ENCODE measurements at regions not wholly inside any gene's neighbourhood (a gene's known extent, or its start where the extent isn't known, plus 50 kb on each side); places are given as distances from the start of the nearest gene placed in this dataset.

DNA sequence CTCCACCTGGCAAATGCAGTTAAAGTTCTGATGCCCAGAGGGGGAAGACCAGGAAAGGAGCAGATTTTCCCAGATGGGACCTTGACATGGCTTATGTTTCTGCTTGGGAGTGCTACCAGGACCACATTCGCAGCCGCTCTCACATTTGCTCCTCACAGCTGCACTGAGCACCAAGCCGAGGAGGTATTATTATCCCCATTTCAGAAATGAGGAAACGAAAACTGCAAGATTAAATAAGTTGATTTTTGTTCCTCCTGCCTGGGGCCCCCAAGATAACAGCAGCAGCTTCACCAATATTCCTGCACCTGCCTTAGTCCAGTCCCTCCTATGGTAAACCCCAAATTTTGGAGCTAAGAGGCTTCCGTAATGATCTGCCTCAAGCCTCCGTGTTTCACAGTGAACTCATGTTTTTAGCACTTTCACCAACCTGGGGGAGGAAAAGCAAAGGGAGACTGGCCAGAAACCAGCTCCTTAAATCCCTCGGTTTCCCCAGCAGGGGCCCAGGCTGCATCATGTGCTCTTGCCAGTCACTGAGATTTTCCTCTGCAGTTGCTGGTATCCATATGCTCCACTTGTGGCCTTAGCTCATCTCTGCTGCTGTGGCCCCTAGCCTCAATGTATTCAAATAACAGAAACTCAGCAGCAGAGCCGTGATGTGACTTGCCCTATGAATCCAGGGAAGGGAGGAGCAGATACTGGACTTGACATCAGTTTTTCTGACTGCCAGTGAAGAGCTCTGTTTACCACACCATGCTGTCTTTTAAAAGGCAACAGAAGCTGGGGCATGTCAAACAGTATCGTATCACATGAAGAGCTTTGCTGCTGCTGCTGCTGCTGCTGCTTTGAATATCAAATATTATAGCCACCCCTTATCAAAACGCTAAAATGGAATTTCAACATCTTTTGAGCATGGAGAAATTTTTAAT lies 95.5 kb upstream of the KLHL13 start:
- POLR2A ChIA-PET = no interaction called here
- Histone ChIP-seq H3K9me3 (ENCODE audit: low read length) (no peaks in the 10 kb centered on the region), H3K27ac (ENCODE audit: extremely low read length, insufficient read depth, low read length) (no peak overlapping the region), H3K4me1 (ENCODE audit: insufficient read depth, low read length) (no peaks in the 10 kb centered on the region), H4K20me1 (ENCODE audit: insufficient read depth, low read length) (no peaks in the 10 kb centered on the region), H3K4me2 (ENCODE audit: low read depth, low read length) (no peak overlapping the region), H3K79me2 (ENCODE audit: insufficient read depth, low read length) (no peaks in the 10 kb centered on the region), H2AFZ (ENCODE audit: low read length) (no peak overlapping the region), H3K9ac (ENCODE audit: insufficient read depth, low read depth, low read length) (no peak overlapping the region), H3K4me3 (replicated peaks in 1 of 3; ENCODE audit: insufficient read depth in 1 of 3, low read depth in 2 of 3, low read length in 3 of 3) (no peak overlapping the region), H3K27me3 (ENCODE audit: control insufficient read depth in 1 of 2, insufficient read depth in 2 of 2, low read length in 2 of 2) (no peaks in the 10 kb centered on the region), H3K36me3 (replicated peaks in 1 of 2; ENCODE audit: control insufficient read depth in 1 of 2, insufficient read depth in 2 of 2, low read length in 2 of 2) (no peaks in the 10 kb centered on the region)
- CTCF ChIA-PET (ENCODE audit: low intra/inter-chr PET ratio, low total read pairs) = no interaction called here
- WGBS (ENCODE audit: low lambda C conversion rate) = 23% methylated on average over 7 of the region's 10 CpGs
- ATAC-seq (no peak), DNase-seq (ENCODE audit: low spot score) (no peak), FAIRE-seq (no peak)
- no peak for TF ChIP-seq ATF1 (CRISPR knock-in tag; IDR thresholded peaks at IDR 0.05)
- BruUV-seq (replicated peaks) = no TSS peak
- intact Hi-C loops (cut with micrococcal nuclease; ENCODE audit: unreplicated experiment) (no loop called here), in situ Hi-C loops (cut with HindIII; ENCODE audit: extremely low pct_ligation_motif_present, low pct_unique_long_range_greater_than_20kb) (no loop called here)

DNA sequence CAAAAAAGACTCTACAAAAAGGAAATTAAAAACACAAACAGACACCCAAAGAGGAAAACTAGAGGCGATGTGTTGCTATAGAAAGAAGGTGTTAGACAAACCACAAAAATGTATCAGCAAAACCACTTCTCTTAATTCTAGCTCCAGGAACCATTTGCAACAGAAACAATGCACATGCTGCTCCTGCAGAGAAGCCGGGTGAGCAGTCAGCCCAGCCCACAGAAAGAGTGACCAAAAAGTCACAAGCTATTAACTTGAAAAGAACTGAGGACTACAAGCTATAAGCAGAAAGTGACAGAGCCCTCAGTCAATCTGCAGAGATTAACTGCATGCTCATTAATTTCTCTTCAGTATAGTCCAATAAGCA lies 96.2 kb upstream of the KLHL13 start:
- POLR2A ChIA-PET = no interaction called here
- FAIRE-seq = no peak

More for the DNA sequence above, 96.2 kb upstream of the KLHL13 start:
- intact Hi-C loops (cut with micrococcal nuclease; ENCODE audit: unreplicated experiment) (no loop called here), in situ Hi-C loops (cut with HindIII; ENCODE audit: extremely low pct_ligation_motif_present, low pct_unique_long_range_greater_than_20kb) (no loop called here)
- Histone ChIP-seq H3K4me1 (ENCODE audit: insufficient read depth, low read length) (no peaks in the 10 kb centered on the region), H3K4me2 (ENCODE audit: low read depth, low read length) (no peak overlapping the region), H3K79me2 (ENCODE audit: insufficient read depth, low read length) (no peaks in the 10 kb centered on the region), H3K4me3 (replicated peaks in 1 of 3; ENCODE audit: insufficient read depth in 1 of 3, low read depth in 2 of 3, low read length in 3 of 3) (no peak overlapping the region), H4K20me1 (ENCODE audit: insufficient read depth, low read length) (no peaks in the 10 kb centered on the region), H3K36me3 (replicated peaks in 1 of 2; ENCODE audit: control insufficient read depth in 1 of 2, insufficient read depth in 2 of 2, low read length in 2 of 2) (no peaks in the 10 kb centered on the region), H3K9me3 (ENCODE audit: low read length) (no peaks in the 10 kb centered on the region), H3K27ac (ENCODE audit: extremely low read length, insufficient read depth, low read length) (no peak overlapping the region), H2AFZ (ENCODE audit: low read length) (no peak overlapping the region), H3K27me3 (ENCODE audit: control insufficient read depth in 1 of 2, insufficient read depth in 2 of 2, low read length in 2 of 2) (no peaks in the 10 kb centered on the region), H3K9ac (ENCODE audit: insufficient read depth, low read depth, low read length) (no peak overlapping the region)
- BruUV-seq (replicated peaks) = no TSS peak
- WGBS (ENCODE audit: low lambda C conversion rate) = 42% methylated on average over 2 of the region's 2 CpGs
- DNase-seq (ENCODE audit: low spot score) = no peak
- CTCF ChIA-PET (ENCODE audit: low intra/inter-chr PET ratio, low total read pairs) = no interaction called here
- TF ChIP-seq KLF13 (CRISPR knock-in tag; IDR thresholded peaks at IDR 0.05) (no peak), ZNF576 (CRISPR knock-in tag; IDR thresholded peaks at IDR 0.05) (no peak), KMT2A (CRISPR knock-in tag; IDR thresholded peaks at IDR 0.05) (no peak), NR2C2 (CRISPR knock-in tag; IDR thresholded peaks at IDR 0.05; ENCODE audit: borderline replicate concordance) (no peak), ZNF790 (CRISPR knock-in tag; IDR thresholded peaks at IDR 0.05; ENCODE audit: borderline replicate concordance) (no peak)
- no peak for ATAC-seq

Data from HepG2 (cell line).